Superior temporal gyrus (tissue), 1 donor: ENCODE measurements at regions not wholly inside any gene's neighbourhood (a gene's known extent, or its start where the extent isn't known, plus 50 kb on each side); places are given as distances from the start of the nearest gene placed in this dataset.

Experiments used
- DNase-seq: peaks from one replicate; pipeline ENCODE4 v3.0.0-alpha.2; 2016; ENCODE audit errors: extremely low spot score

GRCh38 chr10:3625959-3626751 lies 158.9 kb downstream of the KLF6 start:
- DNase-seq, result no peak

GRCh38 chr10:3624367-3624766 lies 160.6 kb downstream of the KLF6 start:
- peak; percentile 22 for DNase-seq

- DNase-seq, result peak; percentile 46
Observed at GRCh38 chr10:3623746-3624145, 161.3 kb downstream of the KLF6 start.

GRCh38 chr10:3622845-3623621 lies 162.0 kb downstream of the KLF6 start:
- DNase-seq, result no peak

- DNase-seq, result no peak
Observed at GRCh38 chr10:3622427-3622826, 162.6 kb downstream of the KLF6 start.

GRCh38 chr10:3620818-3621217 lies 164.2 kb downstream of the KLF6 start:
- no peak for DNase-seq

- no peak for DNase-seq
Observed at GRCh38 chr10:3619241-3619640, 165.8 kb downstream of the KLF6 start.

GRCh38 chr10:3616880-3617279 lies 168.1 kb downstream of the KLF6 start:
- DNase-seq, result no peak

- no peak for DNase-seq
Observed at GRCh38 chr10:3613318-3613717, 171.7 kb downstream of the KLF6 start.

- DNase-seq, result no peak
Observed at GRCh38 chr10:3612183-3613001, 172.6 kb downstream of the KLF6 start.

- DNase-seq, result no peak
Observed at GRCh38 chr10:3606309-3606708, 178.7 kb downstream of the KLF6 start.

GRCh38 chr10:3605882-3606281 lies 179.1 kb downstream of the KLF6 start:
- no peak for DNase-seq

- DNase-seq, result no peak
Observed at GRCh38 chr10:3595736-3596135, 189.3 kb downstream of the KLF6 start.

GRCh38 chr10:3593611-3594010 lies 191.4 kb downstream of the KLF6 start:
- no peak for DNase-seq

GRCh38 chr10:3592424-3592823 lies 192.6 kb downstream of the KLF6 start:
- no peak for DNase-seq

GRCh38 chr10:3588816-3589215 lies 196.2 kb downstream of the KLF6 start:
- DNase-seq, result no peak

GRCh38 chr10:3588346-3588745 lies 196.7 kb downstream of the KLF6 start:
- peak; percentile 24 for DNase-seq

- DNase-seq, result no peak
Observed at GRCh38 chr10:3584926-3585784, 199.9 kb downstream of the KLF6 start.

- DNase-seq, result no peak
Observed at GRCh38 chr10:3580565-3580964, 204.4 kb downstream of the KLF6 start.

GRCh38 chr10:3579845-3580244 lies 205.2 kb downstream of the KLF6 start:
- DNase-seq, result no peak

GRCh38 chr10:3578682-3579081 lies 206.3 kb downstream of the KLF6 start:
- DNase-seq, result no peak
